GM12873 (cell line): ENCODE measurements at regions not wholly inside any gene's neighbourhood (a gene's known extent, or its start where the extent isn't known, plus 50 kb on each side); places are given as distances from the start of the nearest gene placed in this dataset.

Experiments
- CTCF ChIP-seq: IDR thresholded peaks from 2 replicates; pipeline ENCODE4 v1.5.1; 2012; ENCODE audit warnings: low read depth, mild to moderate bottlenecking, moderate library complexity, low read length, control low read depth; ENCODE audit not compliant: insufficient read depth; ENCODE audit errors: missing control alignments

GRCh38 chr4:176924238-176924637 is 131.5 kb upstream of the VEGFC start:
- no peak for TF ChIP-seq CTCF

- no peak for TF ChIP-seq CTCF
Observed at GRCh38 chr4:176925962-176926361, 133.2 kb upstream of the VEGFC start.

- TF ChIP-seq CTCF = no peak
Observed at GRCh38 chr4:176927117-176927516, 134.4 kb upstream of the VEGFC start.

DNA sequence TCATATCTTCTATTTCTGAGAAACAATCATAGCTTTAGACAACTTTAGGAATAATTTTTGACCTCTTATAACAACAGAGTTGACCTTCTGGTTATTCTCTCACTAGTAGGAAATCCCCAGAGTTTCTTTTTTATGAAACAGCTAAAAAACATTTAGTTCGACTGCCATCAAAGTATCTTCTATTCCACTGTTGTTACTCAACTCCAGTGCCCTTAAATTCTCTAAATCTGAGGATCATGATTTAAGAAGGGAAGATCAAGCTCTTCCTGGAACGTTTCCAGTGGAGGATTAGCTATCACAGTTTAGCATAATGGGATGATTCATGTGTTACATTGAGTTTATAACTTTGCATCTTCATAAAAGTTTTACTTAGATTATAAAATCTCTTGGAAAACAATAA is 134.9 kb upstream of the VEGFC start:
- TF ChIP-seq CTCF = no peak

GRCh38 chr4:176939445-176939844 is 146.7 kb upstream of the VEGFC start:
- TF ChIP-seq CTCF = no peak

- TF ChIP-seq CTCF = no peak
Observed at GRCh38 chr4:176945334-176945733, 152.6 kb upstream of the VEGFC start.

GRCh38 chr4:176949029-176949428 is 156.3 kb upstream of the VEGFC start:
- no peak for TF ChIP-seq CTCF
